OCI-LY7 (cell line): ENCODE measurements at regions not wholly inside any gene's neighbourhood (a gene's known extent, or its start where the extent isn't known, plus 50 kb on each side); places are given as distances from the start of the nearest gene placed in this dataset.

Source experiments
- CTCF ChIP-seq: fragments of 200-600 bp; sonication (generic); conservative IDR thresholded peaks from 2 replicates; pipeline ENCODE4 v1.5.1; 2014; ENCODE audit warnings: mild to moderate bottlenecking, antibody characterized with exemption, low read length, moderate library complexity, mixed read lengths
- EZH2phosphoT487 ChIP-seq: fragments of 200-600 bp; sonication (generic); IDR thresholded peaks from 2 replicates; pipeline ENCODE4 v1.6.1; 2018; ENCODE audit warnings: low read depth, borderline replicate concordance, mild to moderate bottlenecking, mixed run types, antibody characterized with exemption, low read length, moderate library complexity, mixed read lengths

GRCh38 chr1:232192781-232193450 is 437.0 kb downstream of the SIPA1L2 start:
- TF ChIP-seq CTCF (no peak), EZH2phosphoT487 (no peak)
